GM04504 (cell line): ENCODE measurements at regions not wholly inside any gene's neighbourhood (a gene's known extent, or its start where the extent isn't known, plus 50 kb on each side); places are given as distances from the start of the nearest gene placed in this dataset.
A peak's percentile ranks its signal among the peaks of the same experiment; 100 is the strongest.

Experiments used
- DNase-seq: peaks from one replicate; pipeline ENCODE4 v3.0.0-alpha.2; 2012; ENCODE audit warnings: low read depth

- DNase-seq: no peak
Observed at GRCh38 chr11:122172352-122173073, 56.5 kb upstream of the BLID start.

GRCh38 chr11:122170815-122171475, 54.9 kb upstream of the BLID start:
- peak; percentile 54 for DNase-seq

GRCh38 chr11:122168218-122168617, 52.2 kb upstream of the BLID start:
- no peak for DNase-seq

- peak; percentile 42 for DNase-seq
Observed at GRCh38 chr11:122167100-122167499, 51.1 kb upstream of the BLID start.

- DNase-seq: no peak
Observed at GRCh38 chr11:122165607-122166371, 49.8 kb upstream of the BLID start.
